Panc1 (cell line): ENCODE measurements at regions not wholly inside any gene's neighbourhood (a gene's known extent, or its start where the extent isn't known, plus 50 kb on each side); places are given as distances from the start of the nearest gene placed in this dataset.

Experiments used
- ATAC-seq: fragments of 200-7000 bp; cut with Tn5 transposase; 2 replicates; pipeline ENCODE4 v1.9.1; 2020; ENCODE audit warnings: mild to moderate bottlenecking, moderate library complexity
- BruUV-seq: library from RNA; stranded (reverse); fragments of 400-500 nt; replicated peaks from 2 replicates; lab custom pipeline; 2021; lab: Mats Ljungman, UMichigan
- CTCF ChIA-PET: fragments of 300-600 bp; sonication (Branson Sonifier 250); formaldehyde crosslinking; loops from one replicate; lab custom pipeline; 2022; ENCODE audit warnings: antibody characterized with exemption; lab: Charles Lee
- POLR2A ChIA-PET: fragments of 300-600 bp; sonication (Branson Sonifier 250); formaldehyde crosslinking; loops from one replicate; lab custom pipeline; 2022; ENCODE audit warnings: antibody characterized with exemption; lab: Charles Lee
- DNase-seq: peaks from one replicate; pipeline ENCODE4 v3.0.0-alpha.2; 2010; ENCODE audit warnings: low read depth, low spot score
- H3K27ac ChIP-seq: 2 replicates; pipeline ENCODE4 v1.5.1; 2011; ENCODE audit warnings: mild to moderate bottlenecking, low read length, inconsistent platforms
- H3K27me3 ChIP-seq: fragments of 200-500 bp; sonication (Bioruptor generic); 2 replicates; pipeline ENCODE4 v1.6.0; 2014; ENCODE audit warnings: low read length, inconsistent platforms; ENCODE audit not compliant: control insufficient read depth, insufficient read depth
- H3K36me3 ChIP-seq: fragments of 200-500 bp; sonication (Bioruptor generic); 2 replicates; pipeline ENCODE4 v1.5.1; 2014; ENCODE audit warnings: inconsistent platforms, mild to moderate bottlenecking, low read length, moderate library complexity; ENCODE audit not compliant: control insufficient read depth, insufficient read depth
- H3K4me1 ChIP-seq: 2 replicates; pipeline ENCODE4 v1.5.1; 2011; ENCODE audit warnings: inconsistent platforms, mild to moderate bottlenecking, low read length, moderate library complexity; ENCODE audit not compliant: control insufficient read depth, insufficient read depth
- H3K4me3 ChIP-seq, 2 experiments: 2 replicates each; pipeline ENCODE4 v1.5.1; 2011 to 2012; ENCODE audit warnings: low read depth in 2 of 2, low read length in 2 of 2, mild to moderate bottlenecking in 2 of 2, inconsistent platforms in 1 of 2, moderate library complexity in 1 of 2
- H3K9me3 ChIP-seq: fragments of 200-500 bp; sonication (Bioruptor generic); 2 replicates; pipeline ENCODE4 v1.5.1; 2014; ENCODE audit warnings: low read depth, mild to moderate bottlenecking, inconsistent platforms, low read length, moderate library complexity; ENCODE audit not compliant: control insufficient read depth, insufficient read depth
- POLR2AphosphoS5 ChIP-seq: IDR thresholded peaks from 2 replicates; pipeline ENCODE4 v1.6.1; 2012; ENCODE audit warnings: mild to moderate bottlenecking, low read depth, low read length, moderate library complexity
- SIN3A ChIP-seq: IDR thresholded peaks from 2 replicates; pipeline ENCODE4 v1.6.1; 2012; ENCODE audit warnings: low read depth, mild to moderate bottlenecking, low read length, moderate library complexity, borderline replicate concordance; ENCODE audit not compliant: insufficient read depth
- TCF7L2 ChIP-seq: IDR thresholded peaks from 2 replicates; pipeline ENCODE4 v1.6.1; 2011; ENCODE audit warnings: mild to moderate bottlenecking, low read depth, low read length, inconsistent platforms
- in situ Hi-C: cut with HindIII; loops from 2 replicates; pipeline ENCODE4 v1.10.0; 2016; ENCODE audit warnings: low sequenced_read_pairs, low pct_unique_long_range_greater_than_20kb
- intact Hi-C: fragments of 100-400 bp; cut with micrococcal nuclease; formaldehyde crosslinking; loops from one replicate; pipeline ENCODE4 v1.10.0; 2022; ENCODE audit not compliant: unreplicated experiment
- TF ChIP-seq, protein P1 (sequence below): fragments of 450-650 bp; IDR thresholded peaks from 2 replicates; pipeline ENCODE4 v1.5.1; 2017; ENCODE audit warnings: mild to moderate bottlenecking
- TF ChIP-seq, protein P2 (sequence below), 2 experiments: IDR thresholded peaks; 2 replicates each; pipeline ENCODE4 v1.6.1; 2011 to 2012; ENCODE audit warnings: low read depth in 2 of 2, control low read depth in 1 of 2, low read length in 1 of 2, mild to moderate bottlenecking in 1 of 2, moderate library complexity in 1 of 2; ENCODE audit not compliant: insufficient read depth in 1 of 2

DNA sequence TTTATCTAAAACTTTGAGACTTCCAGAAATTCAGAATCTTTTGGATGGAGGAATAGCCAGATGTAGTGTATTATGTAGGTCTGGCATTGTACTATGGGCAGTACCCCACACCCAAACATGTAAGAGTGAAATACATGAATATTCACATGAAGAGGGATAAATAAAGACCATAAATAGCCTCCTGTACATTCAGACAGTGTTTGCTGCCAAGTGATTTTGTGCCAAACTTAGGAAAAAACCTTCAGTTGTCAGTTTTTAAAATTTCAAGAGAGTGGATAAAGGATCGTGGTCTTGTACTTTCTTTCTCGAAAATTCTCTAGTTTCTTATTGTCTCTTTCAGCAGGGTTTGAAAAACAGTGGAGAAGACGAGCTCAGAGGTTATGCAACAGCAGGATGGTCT is 150.3 kb upstream of the LARGE1 start:
- BruUV-seq, result no TSS peak
- intact Hi-C loops (no loop called here), in situ Hi-C loops (no loop called here)
- no peaks in the 10 kb centered on the region for H3K27me3 ChIP-seq
- no peaks in the 10 kb centered on the region for H3K4me1 ChIP-seq
- ChIA-PET CTCF (no interaction called here), POLR2A (no interaction called here)
- no peaks in the 10 kb centered on the region for H3K36me3 ChIP-seq
- H3K27ac ChIP-seq, result no peak overlapping the region
- DNase-seq (no peak), ATAC-seq (no peak)
- no peak overlapping the region for H3K4me3 ChIP-seq
- TF ChIP-seq POLR2AphosphoS5 (no peak), SIN3A (no peak), TCF7L2 (no peak)
- TF ChIP-seq, protein P1, sequence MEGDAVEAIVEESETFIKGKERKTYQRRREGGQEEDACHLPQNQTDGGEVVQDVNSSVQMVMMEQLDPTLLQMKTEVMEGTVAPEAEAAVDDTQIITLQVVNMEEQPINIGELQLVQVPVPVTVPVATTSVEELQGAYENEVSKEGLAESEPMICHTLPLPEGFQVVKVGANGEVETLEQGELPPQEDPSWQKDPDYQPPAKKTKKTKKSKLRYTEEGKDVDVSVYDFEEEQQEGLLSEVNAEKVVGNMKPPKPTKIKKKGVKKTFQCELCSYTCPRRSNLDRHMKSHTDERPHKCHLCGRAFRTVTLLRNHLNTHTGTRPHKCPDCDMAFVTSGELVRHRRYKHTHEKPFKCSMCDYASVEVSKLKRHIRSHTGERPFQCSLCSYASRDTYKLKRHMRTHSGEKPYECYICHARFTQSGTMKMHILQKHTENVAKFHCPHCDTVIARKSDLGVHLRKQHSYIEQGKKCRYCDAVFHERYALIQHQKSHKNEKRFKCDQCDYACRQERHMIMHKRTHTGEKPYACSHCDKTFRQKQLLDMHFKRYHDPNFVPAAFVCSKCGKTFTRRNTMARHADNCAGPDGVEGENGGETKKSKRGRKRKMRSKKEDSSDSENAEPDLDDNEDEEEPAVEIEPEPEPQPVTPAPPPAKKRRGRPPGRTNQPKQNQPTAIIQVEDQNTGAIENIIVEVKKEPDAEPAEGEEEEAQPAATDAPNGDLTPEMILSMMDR, result no peak
- TF ChIP-seq, protein P2, sequence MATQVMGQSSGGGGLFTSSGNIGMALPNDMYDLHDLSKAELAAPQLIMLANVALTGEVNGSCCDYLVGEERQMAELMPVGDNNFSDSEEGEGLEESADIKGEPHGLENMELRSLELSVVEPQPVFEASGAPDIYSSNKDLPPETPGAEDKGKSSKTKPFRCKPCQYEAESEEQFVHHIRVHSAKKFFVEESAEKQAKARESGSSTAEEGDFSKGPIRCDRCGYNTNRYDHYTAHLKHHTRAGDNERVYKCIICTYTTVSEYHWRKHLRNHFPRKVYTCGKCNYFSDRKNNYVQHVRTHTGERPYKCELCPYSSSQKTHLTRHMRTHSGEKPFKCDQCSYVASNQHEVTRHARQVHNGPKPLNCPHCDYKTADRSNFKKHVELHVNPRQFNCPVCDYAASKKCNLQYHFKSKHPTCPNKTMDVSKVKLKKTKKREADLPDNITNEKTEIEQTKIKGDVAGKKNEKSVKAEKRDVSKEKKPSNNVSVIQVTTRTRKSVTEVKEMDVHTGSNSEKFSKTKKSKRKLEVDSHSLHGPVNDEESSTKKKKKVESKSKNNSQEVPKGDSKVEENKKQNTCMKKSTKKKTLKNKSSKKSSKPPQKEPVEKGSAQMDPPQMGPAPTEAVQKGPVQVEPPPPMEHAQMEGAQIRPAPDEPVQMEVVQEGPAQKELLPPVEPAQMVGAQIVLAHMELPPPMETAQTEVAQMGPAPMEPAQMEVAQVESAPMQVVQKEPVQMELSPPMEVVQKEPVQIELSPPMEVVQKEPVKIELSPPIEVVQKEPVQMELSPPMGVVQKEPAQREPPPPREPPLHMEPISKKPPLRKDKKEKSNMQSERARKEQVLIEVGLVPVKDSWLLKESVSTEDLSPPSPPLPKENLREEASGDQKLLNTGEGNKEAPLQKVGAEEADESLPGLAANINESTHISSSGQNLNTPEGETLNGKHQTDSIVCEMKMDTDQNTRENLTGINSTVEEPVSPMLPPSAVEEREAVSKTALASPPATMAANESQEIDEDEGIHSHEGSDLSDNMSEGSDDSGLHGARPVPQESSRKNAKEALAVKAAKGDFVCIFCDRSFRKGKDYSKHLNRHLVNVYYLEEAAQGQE (IDR thresholded peaks at IDR 0.05; ENCODE audit: insufficient read depth in 1 of 2, low read depth in 2 of 2, low read length in 1 of 2), result no peak
- no peaks in the 10 kb centered on the region for H3K9me3 ChIP-seq

DNA sequence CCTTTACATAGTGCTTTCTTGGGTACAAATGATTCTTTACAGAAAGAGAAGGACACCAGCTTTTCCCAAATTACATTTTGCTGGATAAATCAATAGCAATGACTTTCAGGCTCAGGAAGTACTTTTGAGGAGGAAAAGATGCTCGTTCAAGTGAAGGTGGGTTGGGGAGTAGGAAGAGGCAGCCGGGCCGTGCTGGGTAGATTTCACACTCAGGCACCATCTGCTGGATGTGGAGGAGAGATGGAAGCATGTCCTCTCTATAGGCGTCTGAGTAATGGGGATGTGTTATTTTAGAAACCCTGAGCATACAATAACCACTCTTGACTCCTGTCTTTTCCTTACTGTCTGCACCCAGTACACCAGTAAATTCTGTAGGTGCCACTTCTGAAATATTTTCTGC is 152.3 kb upstream of the LARGE1 start:
- no peaks in the 10 kb centered on the region for H3K4me1 ChIP-seq
- no peaks in the 10 kb centered on the region for H3K36me3 ChIP-seq
- H3K9me3 ChIP-seq, result no peaks in the 10 kb centered on the region
- ATAC-seq, result no peak
- no peak overlapping the region for H3K4me3 ChIP-seq
- ChIA-PET POLR2A (no interaction called here), CTCF (no interaction called here)
- no peak overlapping the region for H3K27ac ChIP-seq
- no peaks in the 10 kb centered on the region for H3K27me3 ChIP-seq
- intact Hi-C loops, result no loop called here
- DNase-seq, result no peak
- no TSS peak for BruUV-seq
- no peak for TF ChIP-seq POLR2AphosphoS5
- TF ChIP-seq SIN3A, result no peak
- TF ChIP-seq, protein P2 (IDR thresholded peaks at IDR 0.05; ENCODE audit: insufficient read depth in 1 of 2, low read depth in 2 of 2, low read length in 1 of 2), result no peak
- no peak for TF ChIP-seq TCF7L2
- TF ChIP-seq, protein P1, result no peak
- in situ Hi-C loops, result no loop called here
